ENCODE measurements at regions not wholly inside any gene's neighbourhood (a gene's known extent, or its start where the extent isn't known, plus 50 kb on each side); places are given as distances from the start of the nearest gene placed in this dataset.
"Not testable (repeated sequence)": the region's sequence is repeated elsewhere in the genome, so short reads cannot be mapped to it uniquely, and the experiment has no call there.

DNA sequence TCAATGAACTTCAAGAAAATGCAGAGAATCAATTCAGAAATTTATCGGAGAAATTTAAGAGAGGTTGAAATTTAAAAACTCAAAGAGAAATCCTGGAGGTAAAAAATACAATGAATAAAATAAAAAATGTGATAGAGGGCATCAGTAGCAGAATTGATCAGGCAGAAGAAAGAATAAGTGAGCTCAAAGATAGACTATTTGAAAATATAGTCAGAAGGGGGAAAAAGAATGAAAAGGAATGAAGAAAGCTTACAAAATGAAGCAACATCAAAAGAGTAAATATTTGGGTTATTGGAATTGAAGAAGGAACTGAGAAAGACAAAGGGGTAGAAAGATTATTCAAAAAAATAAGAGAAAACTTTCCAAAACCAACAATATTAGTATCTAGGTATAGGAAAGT, 291.4 kb downstream of the SH2D4B start:
- Histone ChIP-seq H3K9ac (no peak overlapping the region), H3K9me3 (ENCODE audit: control insufficient read depth, low read length) (no peaks in the 10 kb centered on the region), H3K4me3 (ENCODE audit: low read depth, low read length) (no peak overlapping the region), H3K79me2 (no peaks in the 10 kb centered on the region), H3K4me2 (ENCODE audit: low read length) (no peak overlapping the region), H3K36me3 (ENCODE audit: control insufficient read depth, insufficient read depth, low read length) (no peaks in the 10 kb centered on the region), H3K27ac (no peak overlapping the region), H2AFZ (no peak overlapping the region), H3K4me1 (no peaks in the 10 kb centered on the region), H3K27me3 (ENCODE audit: control insufficient read depth, insufficient read depth, low read length) (no peaks in the 10 kb centered on the region)
- TF ChIP-seq, protein P1, sequence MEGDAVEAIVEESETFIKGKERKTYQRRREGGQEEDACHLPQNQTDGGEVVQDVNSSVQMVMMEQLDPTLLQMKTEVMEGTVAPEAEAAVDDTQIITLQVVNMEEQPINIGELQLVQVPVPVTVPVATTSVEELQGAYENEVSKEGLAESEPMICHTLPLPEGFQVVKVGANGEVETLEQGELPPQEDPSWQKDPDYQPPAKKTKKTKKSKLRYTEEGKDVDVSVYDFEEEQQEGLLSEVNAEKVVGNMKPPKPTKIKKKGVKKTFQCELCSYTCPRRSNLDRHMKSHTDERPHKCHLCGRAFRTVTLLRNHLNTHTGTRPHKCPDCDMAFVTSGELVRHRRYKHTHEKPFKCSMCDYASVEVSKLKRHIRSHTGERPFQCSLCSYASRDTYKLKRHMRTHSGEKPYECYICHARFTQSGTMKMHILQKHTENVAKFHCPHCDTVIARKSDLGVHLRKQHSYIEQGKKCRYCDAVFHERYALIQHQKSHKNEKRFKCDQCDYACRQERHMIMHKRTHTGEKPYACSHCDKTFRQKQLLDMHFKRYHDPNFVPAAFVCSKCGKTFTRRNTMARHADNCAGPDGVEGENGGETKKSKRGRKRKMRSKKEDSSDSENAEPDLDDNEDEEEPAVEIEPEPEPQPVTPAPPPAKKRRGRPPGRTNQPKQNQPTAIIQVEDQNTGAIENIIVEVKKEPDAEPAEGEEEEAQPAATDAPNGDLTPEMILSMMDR (IDR thresholded peaks at IDR 0.05): no peak

DNA sequence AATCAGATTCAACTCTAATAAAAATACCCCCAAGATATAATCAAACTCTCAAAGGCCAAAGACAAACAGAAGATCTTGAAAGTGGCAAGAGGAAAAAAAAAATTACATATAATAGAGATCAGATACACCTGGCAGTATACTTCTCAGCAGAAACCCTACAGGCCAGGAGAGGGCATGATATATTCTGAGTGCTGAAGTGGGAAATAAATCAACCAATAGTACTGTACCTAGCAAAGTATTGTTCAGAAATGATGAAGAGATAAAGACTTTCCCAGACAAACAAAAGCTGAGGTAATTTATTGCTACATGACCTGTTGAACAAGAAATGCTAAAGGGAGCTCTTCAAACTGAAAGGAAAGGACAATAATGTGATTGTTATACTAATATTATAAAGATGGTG, 291.9 kb downstream of the SH2D4B start:
- H3K4me2 ChIP-seq (ENCODE audit: low read length): no peak overlapping the region
- H3K9me3 ChIP-seq (ENCODE audit: control insufficient read depth, low read length): no peaks in the 10 kb centered on the region
- H3K4me1 ChIP-seq: no peaks in the 10 kb centered on the region
- H3K4me3 ChIP-seq (ENCODE audit: low read depth, low read length): no peak overlapping the region
- H3K27ac ChIP-seq: no peak overlapping the region
- H2AFZ ChIP-seq: no peak overlapping the region
- H3K36me3 ChIP-seq (ENCODE audit: control insufficient read depth, insufficient read depth, low read length): no peaks in the 10 kb centered on the region
- H3K27me3 ChIP-seq (ENCODE audit: control insufficient read depth, insufficient read depth, low read length): no peaks in the 10 kb centered on the region
- TF ChIP-seq, protein P1 (IDR thresholded peaks at IDR 0.05): no peak
- no peak overlapping the region for H3K9ac ChIP-seq
- H3K79me2 ChIP-seq: no peaks in the 10 kb centered on the region

DNA sequence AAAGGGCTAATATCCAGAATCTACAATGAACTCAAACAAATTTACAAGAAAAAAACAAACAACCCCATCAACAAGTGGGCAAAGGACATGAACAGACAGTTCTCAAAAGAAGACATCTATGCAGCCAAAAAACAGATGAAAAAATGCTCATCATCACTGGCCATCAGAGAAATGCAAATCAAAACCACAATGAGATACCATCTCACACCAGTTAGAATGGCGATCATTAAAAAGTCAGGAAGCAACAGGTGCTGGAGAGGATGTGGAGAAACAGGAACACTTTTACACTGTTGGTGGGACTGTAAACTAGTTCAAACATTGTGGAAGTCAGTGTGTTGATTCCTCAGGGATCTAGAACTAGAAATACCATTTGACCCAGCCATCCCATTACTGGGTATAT, 295.0 kb downstream of the SH2D4B start:
- H3K9ac ChIP-seq; H2AFZ ChIP-seq; H3K36me3 ChIP-seq (ENCODE audit: control insufficient read depth, insufficient read depth, low read length); H3K79me2 ChIP-seq; H3K9me3 ChIP-seq (ENCODE audit: control insufficient read depth, low read length); H3K4me3 ChIP-seq (ENCODE audit: low read depth, low read length); H3K4me2 ChIP-seq (ENCODE audit: low read length); H3K27ac ChIP-seq; H3K27me3 ChIP-seq (ENCODE audit: control insufficient read depth, insufficient read depth, low read length); H3K4me1 ChIP-seq: not testable (repeated sequence)

DNA sequence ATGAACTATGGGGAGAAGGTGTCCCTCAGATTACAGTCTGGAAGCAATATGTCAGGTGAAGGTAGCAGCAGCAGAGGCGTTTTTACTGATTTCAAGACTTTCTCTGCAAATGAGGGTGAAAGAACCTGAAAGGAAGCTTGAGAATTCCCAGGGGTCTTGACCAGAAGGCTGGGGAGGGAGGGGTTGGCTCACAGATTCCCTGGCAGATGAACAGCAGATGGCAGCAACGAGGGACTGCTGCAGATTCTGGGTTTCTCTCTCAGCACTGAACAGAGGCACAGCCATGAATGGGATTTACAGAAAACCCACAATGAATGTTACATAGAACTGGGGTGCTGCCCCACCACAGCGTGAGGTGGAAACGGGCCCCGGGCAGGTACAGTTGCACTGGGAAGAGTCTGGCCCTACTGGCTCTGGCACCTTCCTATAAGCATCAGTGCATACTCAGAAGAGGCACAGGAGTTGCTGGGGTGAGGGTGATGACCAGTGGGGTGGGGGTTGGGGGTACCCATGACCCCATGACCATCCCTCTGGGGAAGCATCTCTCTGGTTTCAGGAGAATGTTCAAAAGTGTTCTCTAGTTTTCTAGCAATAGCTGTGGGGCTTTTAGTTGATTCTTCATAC, 317.8 kb downstream of the SH2D4B start:
- no peaks in the 10 kb centered on the region for H3K36me3 ChIP-seq (ENCODE audit: control insufficient read depth, insufficient read depth, low read length)
- TF ChIP-seq, protein P1 (IDR thresholded peaks at IDR 0.05): peak; percentile 24
- no peak overlapping the region for H3K4me2 ChIP-seq (ENCODE audit: low read length)
- no peak overlapping the region for H3K4me3 ChIP-seq (ENCODE audit: low read depth, low read length)
- H3K4me1 ChIP-seq: no peaks in the 10 kb centered on the region
- H3K9ac ChIP-seq: no peak overlapping the region
- no peaks in the 10 kb centered on the region for H3K9me3 ChIP-seq (ENCODE audit: control insufficient read depth, low read length)
- no peak overlapping the region for H3K27ac ChIP-seq
- no peak overlapping the region for H2AFZ ChIP-seq
- H3K27me3 ChIP-seq (ENCODE audit: control insufficient read depth, insufficient read depth, low read length): no peaks in the 10 kb centered on the region
- no peaks in the 10 kb centered on the region for H3K79me2 ChIP-seq

DNA sequence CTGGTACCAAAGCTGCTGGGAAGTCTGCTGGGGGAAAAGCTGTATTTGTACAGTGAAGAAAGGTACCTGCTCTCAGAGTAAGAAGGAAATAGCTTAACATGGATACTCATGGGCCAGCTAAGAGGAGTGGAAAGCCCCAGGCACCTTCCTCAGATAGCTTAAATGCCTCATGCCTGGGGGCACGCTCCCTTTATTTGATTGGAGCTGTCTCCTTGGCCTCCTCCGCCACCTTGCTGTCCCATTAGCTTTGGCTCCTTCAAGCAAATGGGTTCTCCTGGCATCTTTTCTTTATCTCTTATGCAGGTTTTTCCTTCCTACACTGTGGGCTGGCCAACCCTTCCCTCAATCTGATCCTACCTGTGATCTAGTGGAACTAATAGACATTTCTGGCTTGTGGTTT, 318.5 kb downstream of the SH2D4B start:
- no peak overlapping the region for H2AFZ ChIP-seq
- H3K4me3 ChIP-seq (ENCODE audit: low read depth, low read length): no peak overlapping the region
- H3K9ac ChIP-seq: no peak overlapping the region
- H3K27ac ChIP-seq: no peak overlapping the region
- H3K79me2 ChIP-seq: no peaks in the 10 kb centered on the region
- no peaks in the 10 kb centered on the region for H3K4me1 ChIP-seq
- no peaks in the 10 kb centered on the region for H3K36me3 ChIP-seq (ENCODE audit: control insufficient read depth, insufficient read depth, low read length)
- TF ChIP-seq, protein P1 (IDR thresholded peaks at IDR 0.05): no peak
- H3K9me3 ChIP-seq (ENCODE audit: control insufficient read depth, low read length): no peaks in the 10 kb centered on the region
- no peak overlapping the region for H3K4me2 ChIP-seq (ENCODE audit: low read length)
- H3K27me3 ChIP-seq (ENCODE audit: control insufficient read depth, insufficient read depth, low read length): no peaks in the 10 kb centered on the region

DNA sequence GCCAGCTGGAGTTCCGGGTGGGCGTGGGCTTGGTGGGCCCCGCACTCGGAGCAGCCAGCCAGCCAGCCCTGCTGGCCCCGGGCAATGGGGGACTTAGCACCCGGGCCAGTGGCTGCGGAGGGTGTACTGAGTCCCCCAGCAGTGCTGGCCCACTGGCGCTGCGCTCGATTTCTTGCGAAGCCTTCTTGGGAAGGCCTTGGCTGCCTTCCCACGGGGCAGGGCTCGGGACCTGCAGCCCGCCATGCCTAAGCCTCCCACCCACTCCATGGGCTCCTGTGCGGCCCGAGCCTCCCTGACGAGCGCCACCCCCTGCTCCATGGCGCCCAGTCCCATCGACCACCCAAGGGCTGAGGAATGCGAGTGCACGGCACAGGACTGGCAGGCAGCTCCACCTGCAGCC, 321.6 kb downstream of the SH2D4B start:
- not testable (repeated sequence) for H3K27me3 ChIP-seq (ENCODE audit: control insufficient read depth, insufficient read depth, low read length); H3K4me1 ChIP-seq; H3K27ac ChIP-seq; H3K79me2 ChIP-seq; H3K9ac ChIP-seq; H3K4me3 ChIP-seq (ENCODE audit: low read depth, low read length); H3K9me3 ChIP-seq (ENCODE audit: control insufficient read depth, low read length); H3K36me3 ChIP-seq (ENCODE audit: control insufficient read depth, insufficient read depth, low read length); H3K4me2 ChIP-seq (ENCODE audit: low read length); H2AFZ ChIP-seq
